ENCODE measurements at regions not wholly inside any gene's neighbourhood (a gene's known extent, or its start where the extent isn't known, plus 50 kb on each side); places are given as distances from the start of the nearest gene placed in this dataset.

GRCh38 chr15:89038146-89038545 is 50.1 kb upstream of the ABHD2 start:
- no peak for TF ChIP-seq ELF4 (IDR thresholded peaks at IDR 0.05)
- no peak for TF ChIP-seq FOXK2 (IDR thresholded peaks at IDR 0.05)
- TF ChIP-seq SP1 (IDR thresholded peaks at IDR 0.05) = no peak
- no peak for TF ChIP-seq NFRKB (IDR thresholded peaks at IDR 0.05)
- TF ChIP-seq TARDBP (IDR thresholded peaks at IDR 0.05) = no peak
- no peak for TF ChIP-seq ARNT (IDR thresholded peaks at IDR 0.05)
- TF ChIP-seq FOXA1 (IDR thresholded peaks at IDR 0.05) = no peak
- TF ChIP-seq HDGF (IDR thresholded peaks at IDR 0.05; ENCODE audit: borderline replicate concordance) = no peak
- TF ChIP-seq PKNOX1 (IDR thresholded peaks at IDR 0.05) = no peak
- no peak for TF ChIP-seq ZNF384 (IDR thresholded peaks at IDR 0.05)
- no peak for TF ChIP-seq FOXM1 (IDR thresholded peaks at IDR 0.05; ENCODE audit: borderline replicate concordance)
- no peak for TF ChIP-seq BHLHE40 (IDR thresholded peaks at IDR 0.05; ENCODE audit: borderline replicate concordance)
- TF ChIP-seq L3MBTL2 (conservative IDR thresholded peaks at IDR 0.05) = no peak
- no peak for TF ChIP-seq CTBP1 (IDR thresholded peaks at IDR 0.05; ENCODE audit: borderline replicate concordance)
- TF ChIP-seq SUZ12 (IDR thresholded peaks at IDR 0.05) = no peak
- ChIA-PET CTCF (no interaction called here), POLR2A (no interaction called here)
- no peak for DNase-seq (ENCODE audit: extremely low spot score)
